MCF 10A (cell line): ENCODE measurements at regions not wholly inside any gene's neighbourhood (a gene's known extent, or its start where the extent isn't known, plus 50 kb on each side); places are given as distances from the start of the nearest gene placed in this dataset.

ENCODE experiments used
- BruUV-seq: library from RNA; stranded (reverse); fragments of 400-500 nt; replicated peaks from 2 replicates; lab custom pipeline; 2021; lab: Mats Ljungman, UMichigan
- CTCF ChIA-PET: fragments of 300-600 bp; sonication (Branson Sonifier 250); formaldehyde crosslinking; extraction: SDS; loops from one replicate; lab custom pipeline; 2021; ENCODE audit warnings: antibody characterized with exemption, inconsistent platforms; lab: Yijun Ruan, JAX
- POLR2A ChIA-PET: fragments of 300-600, 350-650 bp; sonication (Branson Sonifier 250); formaldehyde crosslinking; extraction: SDS; loops from one replicate; lab custom pipeline; 2020; ENCODE audit warnings: antibody characterized with exemption, inconsistent platforms; lab: Yijun Ruan, JAX
- DNase-seq: peaks from one replicate; pipeline ENCODE4 v3.0.0-alpha.2; 2018; ENCODE audit not compliant: unreplicated experiment
- H3K27ac Mint-ChIP-seq: one replicate; pipeline ENCODE4 v1.8.0; 2022; ENCODE audit warnings: mild to moderate bottlenecking, low read depth, mixed read lengths; ENCODE audit not compliant: unreplicated experiment
- H3K27me3 Mint-ChIP-seq: one replicate; pipeline ENCODE4 v1.8.0; 2022; ENCODE audit warnings: mixed read lengths; ENCODE audit not compliant: insufficient read depth, unreplicated experiment
- H3K36me3 Mint-ChIP-seq: one replicate; pipeline ENCODE4 v1.8.0; 2022; ENCODE audit warnings: mild to moderate bottlenecking, moderate library complexity, mixed read lengths; ENCODE audit not compliant: insufficient read depth, unreplicated experiment
- H3K4me1 Mint-ChIP-seq: one replicate; pipeline ENCODE4 v1.8.0; 2022; ENCODE audit warnings: mixed read lengths; ENCODE audit not compliant: insufficient read depth, unreplicated experiment
- H3K4me3 Mint-ChIP-seq: one replicate; pipeline ENCODE4 v1.8.0; 2022; ENCODE audit warnings: mild to moderate bottlenecking, moderate library complexity, mixed read lengths; ENCODE audit not compliant: unreplicated experiment
- H3K9me3 Mint-ChIP-seq: one replicate; pipeline ENCODE4 v1.8.0; 2022; ENCODE audit warnings: mixed read lengths; ENCODE audit not compliant: unreplicated experiment
- intact Hi-C: fragments of 100-400 bp; cut with micrococcal nuclease; formaldehyde crosslinking; loops from 2 replicates; pipeline ENCODE4 v1.14.1; 2022
- TF ChIP-seq, protein P1 (sequence below): fragments of 200-600 bp; IDR thresholded peaks from one replicate; pipeline ENCODE4 v1.8.0; 2022; ENCODE audit warnings: antibody characterized with exemption, mild to moderate bottlenecking; ENCODE audit not compliant: unreplicated experiment

DNA sequence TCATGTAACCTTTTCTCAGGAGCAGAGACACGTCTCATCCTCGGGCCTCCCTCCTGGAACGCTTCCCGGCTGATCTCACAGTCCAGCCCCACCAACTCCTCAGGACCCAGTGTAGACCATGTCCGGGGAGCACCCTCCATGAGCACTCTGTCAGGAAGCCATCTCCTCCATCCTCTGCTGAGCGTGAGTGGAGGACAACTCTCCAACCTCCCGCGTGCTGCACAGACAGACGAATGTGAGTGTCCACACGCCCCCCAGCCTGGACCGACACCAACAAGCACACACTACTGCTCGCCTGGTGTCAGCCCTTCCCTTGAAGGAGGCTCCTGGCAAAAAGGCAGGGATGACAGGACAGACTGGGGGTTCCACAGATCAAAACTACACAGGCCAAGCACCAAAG is 86.6 kb downstream of the SHANK2 start:
- H3K9me3 Mint-ChIP-seq = peaks cover 6% of the 10 kb centered on the region
- ChIA-PET CTCF (no interaction called here), POLR2A (no interaction called here)
- no TSS peak for BruUV-seq
- TF ChIP-seq, protein P1, sequence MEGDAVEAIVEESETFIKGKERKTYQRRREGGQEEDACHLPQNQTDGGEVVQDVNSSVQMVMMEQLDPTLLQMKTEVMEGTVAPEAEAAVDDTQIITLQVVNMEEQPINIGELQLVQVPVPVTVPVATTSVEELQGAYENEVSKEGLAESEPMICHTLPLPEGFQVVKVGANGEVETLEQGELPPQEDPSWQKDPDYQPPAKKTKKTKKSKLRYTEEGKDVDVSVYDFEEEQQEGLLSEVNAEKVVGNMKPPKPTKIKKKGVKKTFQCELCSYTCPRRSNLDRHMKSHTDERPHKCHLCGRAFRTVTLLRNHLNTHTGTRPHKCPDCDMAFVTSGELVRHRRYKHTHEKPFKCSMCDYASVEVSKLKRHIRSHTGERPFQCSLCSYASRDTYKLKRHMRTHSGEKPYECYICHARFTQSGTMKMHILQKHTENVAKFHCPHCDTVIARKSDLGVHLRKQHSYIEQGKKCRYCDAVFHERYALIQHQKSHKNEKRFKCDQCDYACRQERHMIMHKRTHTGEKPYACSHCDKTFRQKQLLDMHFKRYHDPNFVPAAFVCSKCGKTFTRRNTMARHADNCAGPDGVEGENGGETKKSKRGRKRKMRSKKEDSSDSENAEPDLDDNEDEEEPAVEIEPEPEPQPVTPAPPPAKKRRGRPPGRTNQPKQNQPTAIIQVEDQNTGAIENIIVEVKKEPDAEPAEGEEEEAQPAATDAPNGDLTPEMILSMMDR = no peak
- no peak for DNase-seq
- H3K27me3 Mint-ChIP-seq = no peaks in the 10 kb centered on the region
- no peaks in the 10 kb centered on the region for H3K4me1 Mint-ChIP-seq
- intact Hi-C loops = no loop called here
- no peak overlapping the region for H3K4me3 Mint-ChIP-seq
- H3K27ac Mint-ChIP-seq = no peak overlapping the region
- no peaks in the 10 kb centered on the region for H3K36me3 Mint-ChIP-seq

DNA sequence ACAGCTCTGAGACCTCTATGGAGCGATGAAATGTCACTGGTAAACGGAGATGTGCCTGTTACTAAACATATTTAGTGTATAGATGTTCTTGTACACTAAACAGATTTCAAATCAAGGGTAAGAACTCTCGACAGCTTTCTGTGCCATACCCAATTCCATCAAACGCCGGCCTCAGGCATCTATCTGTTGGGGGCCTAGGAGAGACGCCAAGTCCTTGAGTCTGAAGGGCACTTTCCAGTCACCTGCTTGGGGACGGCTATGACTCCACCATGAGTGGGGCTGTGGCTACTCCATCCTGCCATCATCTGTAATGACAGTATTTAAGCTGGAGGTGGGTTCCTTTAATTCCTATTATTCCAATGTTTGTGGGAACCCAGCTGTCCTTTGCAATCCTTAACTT is 87.8 kb downstream of the SHANK2 start:
- Mint-ChIP-seq H3K4me1 (no peaks in the 10 kb centered on the region), H3K9me3 (peaks cover 6% of the 10 kb centered on the region), H3K4me3 (no peak overlapping the region), H3K27me3 (no peaks in the 10 kb centered on the region), H3K36me3 (no peaks in the 10 kb centered on the region), H3K27ac (no peak overlapping the region)
- TF ChIP-seq, protein P1 = no peak
- intact Hi-C loops = no loop called here
- BruUV-seq = no TSS peak
- DNase-seq = no peak
- POLR2A ChIA-PET = interaction anchor here (0.6 kb wide), 1 partner anchor 126 kb away, joined by 3 read pairs; no protein-coding TSS in a partner anchor
- CTCF ChIA-PET = interaction anchor here (0.6 kb wide), 1 partner anchor 25 kb away, joined by 3 read pairs; no protein-coding TSS in a partner anchor

DNA sequence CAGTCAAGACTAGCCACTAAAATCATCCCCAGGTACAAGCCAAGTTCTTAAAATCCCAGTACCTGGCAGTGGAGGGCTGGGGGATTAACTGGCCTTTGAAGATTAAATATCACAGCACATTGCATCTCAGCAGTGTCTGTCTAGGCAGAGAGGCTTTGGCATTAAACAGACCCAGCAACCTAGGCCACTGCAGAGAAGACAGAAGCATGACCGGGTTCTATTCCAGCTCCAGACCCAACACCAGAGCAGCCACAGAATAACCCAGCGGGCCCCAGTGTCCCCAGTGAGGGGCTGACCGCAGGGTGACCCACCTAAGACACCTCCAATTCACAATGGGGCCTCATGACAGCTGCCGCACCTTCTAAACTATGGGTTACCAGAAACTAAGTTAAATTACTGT is 88.2 kb downstream of the SHANK2 start:
- H3K9me3 Mint-ChIP-seq = peaks cover 10% of the 10 kb centered on the region

DNA sequence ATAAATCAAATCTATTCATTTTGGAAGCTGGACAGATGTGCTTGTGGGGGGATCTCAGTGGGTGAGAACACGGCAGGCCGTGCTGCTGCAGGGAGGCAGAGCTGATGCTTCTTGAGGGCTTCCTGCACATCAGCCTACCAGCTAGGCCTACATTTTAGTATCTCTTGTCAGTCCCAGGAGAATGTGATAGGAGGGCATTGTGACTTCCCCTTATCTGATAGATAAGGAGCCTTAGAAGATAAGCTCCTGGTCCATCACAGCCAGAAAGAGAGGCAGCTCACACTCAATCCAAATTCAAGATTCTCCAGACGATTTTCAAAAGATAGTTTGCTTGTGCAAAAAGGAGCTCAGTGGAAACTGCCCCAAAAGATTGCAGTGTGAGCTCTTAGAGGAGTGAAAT is 89.0 kb downstream of the SHANK2 start:
- CTCF ChIA-PET = no interaction called here
- Mint-ChIP-seq H3K27ac (no peak overlapping the region), H3K4me3 (no peak overlapping the region), H3K4me1 (no peaks in the 10 kb centered on the region), H3K9me3 (peaks cover 12% of the 10 kb centered on the region), H3K36me3 (no peaks in the 10 kb centered on the region), H3K27me3 (no peaks in the 10 kb centered on the region)
- DNase-seq = no peak
- TF ChIP-seq, protein P1 = no peak
- POLR2A ChIA-PET = no interaction called here
- intact Hi-C loops = no loop called here
- BruUV-seq = no TSS peak

More for the DNA sequence above, 88.2 kb downstream of the SHANK2 start:
- no peaks in the 10 kb centered on the region for H3K27me3 Mint-ChIP-seq
- ChIA-PET CTCF (no interaction called here), POLR2A (no interaction called here)
- H3K4me3 Mint-ChIP-seq = no peak overlapping the region
- no TSS peak for BruUV-seq
- H3K27ac Mint-ChIP-seq = no peak overlapping the region
- DNase-seq = no peak
- intact Hi-C loops = no loop called here
- TF ChIP-seq, protein P1 = no peak
- no peaks in the 10 kb centered on the region for H3K4me1 Mint-ChIP-seq
- H3K36me3 Mint-ChIP-seq = no peaks in the 10 kb centered on the region
